ENCODE measurements at regions not wholly inside any gene's neighbourhood (a gene's known extent, or its start where the extent isn't known, plus 50 kb on each side); places are given as distances from the start of the nearest gene placed in this dataset.

- TF ChIP-seq ZNF592 (IDR thresholded peaks at IDR 0.05) (no peak), ZNF274 (IDR thresholded peaks at IDR 0.05; ENCODE audit: insufficient read depth, insufficient read length) (no peak)
Measured at GRCh38 chr13:111861319-111861718, 205.6 kb upstream of the SOX1 start (continued).

GRCh38 chr13:111861766-111862366, 205.1 kb upstream of the SOX1 start:
- FAIRE-seq = no peak
- Histone ChIP-seq H2AFZ (ENCODE audit: control insufficient read depth, low read depth, low read length) (no peak overlapping the region), H3K9ac (ENCODE audit: control insufficient read depth, insufficient read depth, low read length) (no peak overlapping the region), H3K79me2 (ENCODE audit: control insufficient read depth, insufficient read depth, low read length) (no peaks in the 10 kb centered on the region), H3K36me3 (ENCODE audit: control insufficient read depth in 2 of 2, insufficient read depth in 2 of 2, low read length in 1 of 2) (no peaks in the 10 kb centered on the region), H3K27ac (ENCODE audit: control insufficient read depth, insufficient read depth) (no peak overlapping the region), H4K20me1 (ENCODE audit: control insufficient read depth, insufficient read depth) (no peaks in the 10 kb centered on the region), H3K4me1 (ENCODE audit: control insufficient read depth, insufficient read depth, low read length) (no peaks in the 10 kb centered on the region), H3K4me3 (no peak overlapping the region), H3K4me2 (ENCODE audit: control insufficient read depth, insufficient read depth) (no peak overlapping the region), H3K9me3 (replicated peaks; ENCODE audit: control insufficient read depth, insufficient read depth, low read length) (no peaks in the 10 kb centered on the region; the same call in 2 of the 3 replicates), H3K27me3 (replicated peaks in 1 of 2; ENCODE audit: control insufficient read depth in 2 of 2, insufficient read depth in 2 of 2, low read length in 1 of 2) (no peaks in the 10 kb centered on the region)
- no TSS peak for BruUV-seq (replicated peaks)
- CTCF ChIA-PET = no interaction called here
- intact Hi-C loops (cut with micrococcal nuclease; ENCODE audit: unreplicated experiment) (no loop called here), in situ Hi-C loops (cut with MboI) (no loop called here)
- ATAC-seq = no peak
- no peak for DNase-seq (ENCODE audit: low read depth, low spot score)
- 58% methylated on average over 12 of the region's 13 CpGs for WGBS (ENCODE audit: insufficient coverage, insufficient replicate concordance, low lambda C conversion rate, missing lambda C conversion rate)
- POLR2A ChIA-PET = no interaction called here
- RAD21 ChIA-PET (ENCODE audit: unreplicated experiment) = no interaction called here
- SMC1A ChIA-PET (ENCODE audit: uncharacterized antibody, unreplicated experiment) = interaction anchor here (0.6 kb wide), 1 partner anchor 9 kb away, joined by 3 read pairs; no protein-coding TSS in a partner anchor
- no peak for TF ChIP-seq MYB (IDR thresholded peaks at IDR 0.05; ENCODE audit: borderline replicate concordance, low read depth, low read length)
- TF ChIP-seq BACH1 (IDR thresholded peaks at IDR 0.05; ENCODE audit: borderline replicate concordance) = no peak
- no peak for TF ChIP-seq ASH2L (IDR thresholded peaks at IDR 0.05; ENCODE audit: borderline replicate concordance, low read depth)
- no peak for TF ChIP-seq E2F8 (IDR thresholded peaks at IDR 0.05; ENCODE audit: low read depth, partially characterized antibody)
- TF ChIP-seq ZBTB11 (CRISPR knock-in tag; IDR thresholded peaks at IDR 0.05) = no peak
- no peak for TF ChIP-seq FOXM1 (IDR thresholded peaks at IDR 0.05; ENCODE audit: low read depth, low read length)
- no peak for TF ChIP-seq ATF3 (IDR thresholded peaks at IDR 0.05; ENCODE audit: borderline replicate concordance, extremely low read depth, low read depth, low read length)
- no peak for TF ChIP-seq TCF12 (IDR thresholded peaks at IDR 0.05; ENCODE audit: low read depth, low read length)
- TF ChIP-seq MTA3 (IDR thresholded peaks at IDR 0.05; ENCODE audit: borderline replicate concordance, low read length) = no peak

Data from GM12878 (cell line).